Spleen (tissue), 11 donors: ENCODE measurements at regions not wholly inside any gene's neighbourhood (a gene's known extent, or its start where the extent isn't known, plus 50 kb on each side); places are given as distances from the start of the nearest gene placed in this dataset.

Experiments
- DNase-seq: peaks from one replicate; pipeline ENCODE4 v3.0.0-alpha.2; 2020
- H3K27ac ChIP-seq, 8 donors: fragments of 200-600 bp; sonication (generic) in 7 of 8; 1 replicate in 4 of 8; 2 replicates in 4 of 8; pipeline versions ENCODE4 v1.5.0 to v1.8.0; 2016 to 2021; ENCODE audit warnings: inconsistent platforms in 4 of 8, mild to moderate bottlenecking in 4 of 8, moderate library complexity in 1 of 8
- H3K27me3 ChIP-seq, 7 donors: fragments of 200-600 bp; sonication (generic) in 6 of 7; replicated peaks in 1 of 7; 1 replicate in 4 of 7; 2 replicates in 3 of 7; pipeline versions ENCODE4 v1.5.0 to v1.8.0; 2016 to 2021; ENCODE audit warnings: inconsistent platforms in 3 of 7, mild to moderate bottlenecking in 1 of 7
- H3K36me3 ChIP-seq, 6 donors: fragments of 200-600 bp; sonication (generic) in 5 of 6; 1 replicate in 4 of 6; 2 replicates in 2 of 6; pipeline versions ENCODE4 v1.5.0 to v1.8.0; 2016 to 2021; ENCODE audit warnings: inconsistent platforms in 2 of 6
- H3K4me1 ChIP-seq, 6 donors: fragments of 200-600 bp; sonication (generic) in 5 of 6; 1 replicate in 3 of 6; 2 replicates in 3 of 6; pipeline versions ENCODE4 v1.5.0 to v1.8.0; 2016 to 2021; ENCODE audit warnings: inconsistent platforms in 3 of 6
- H3K4me3 ChIP-seq, 8 donors: fragments of 200-600 bp; sonication (generic) in 7 of 8; 1 replicate in 4 of 8; 2 replicates in 4 of 8; pipeline versions ENCODE4 v1.5.0 to v1.8.0; 2016 to 2021; ENCODE audit warnings: inconsistent platforms in 4 of 8, mild to moderate bottlenecking in 4 of 8, moderate library complexity in 2 of 8
- H3K9me3 ChIP-seq, 8 donors: fragments of 200-600 bp; sonication (generic) in 7 of 8; 1 replicate in 4 of 8; 2 replicates in 4 of 8; pipeline versions ENCODE4 v1.5.0 to v1.8.0; 2016 to 2021; ENCODE audit warnings: inconsistent platforms in 4 of 8
- POLR2A ChIP-seq, 3 donors: fragments of 450-650 bp; IDR thresholded peaks; one replicate each; pipeline ENCODE4 v1.5.1; 2017; ENCODE audit warnings: antibody characterized with exemption in 3 of 3, mild to moderate bottlenecking in 1 of 3
- POLR2AphosphoS5 ChIP-seq, 3 donors: sonication (generic); formaldehyde crosslinking; IDR thresholded peaks; one replicate each; pipeline ENCODE4 v1.5.1; 2017; ENCODE audit warnings: antibody characterized with exemption in 3 of 3
- WGBS, 5 donors: extraction: QIAGEN DNeasy Blood & Tissue Kit in 3 of 5; methylation state at CpG; one replicate each; pipeline versions ENCODE4 v1.1.5 to v1.1.7; 2013 to 2018; 5-methylcytosine and 5-hydroxymethylcytosine counted together
- intact Hi-C: fragments of 100-400 bp; cut with DNase I; formaldehyde crosslinking; loops from one replicate; pipeline ENCODE4 v1.15.0; 2023; ENCODE audit warnings: low total_unique reads
- TF ChIP-seq, protein P1 (sequence below), 11 experiments: fragments of 200-600 bp in 7 of 11; fragments of 450-650 bp in 4 of 11; sonication (generic) in 4 of 11; IDR thresholded peaks in 8 of 11; conservative IDR thresholded peaks in 3 of 11; 1 replicate in 7 of 11; 2 replicates in 4 of 11; pipeline versions ENCODE4 v1.4.0 to v1.8.0; 2016 to 2021; ENCODE audit warnings: antibody characterized with exemption in 11 of 11, inconsistent platforms in 4 of 11, mild to moderate bottlenecking in 1 of 11
- donor health status: healthy with polysubstance abuse.
- donor health status: DM: no; HTN: no; CAD: no; lungs with moderate emphysema.
- donor health status: DM: no; HTN: no; CAD: no.
- donor health status: Bipolar disorder and iron deficiency.
- donor health status: healthy.
- donor health status: DM: no; HTN: no; CAD: no.
- donor health status: DM: yes; HTN: yes; CAD: no.

GRCh38 chr6:141164042-141164743 lies 968.5 kb upstream of the GJE1 start:
- no peak overlapping the region for H3K27ac ChIP-seq
- intact Hi-C loops: no loop called here

GRCh38 chr6:141163107-141163506 lies 969.6 kb upstream of the GJE1 start:
- H3K27ac ChIP-seq: no peak overlapping the region
- no peak for TF ChIP-seq POLR2A (IDR thresholded peaks at IDR 0.05)
- TF ChIP-seq, protein P1, sequence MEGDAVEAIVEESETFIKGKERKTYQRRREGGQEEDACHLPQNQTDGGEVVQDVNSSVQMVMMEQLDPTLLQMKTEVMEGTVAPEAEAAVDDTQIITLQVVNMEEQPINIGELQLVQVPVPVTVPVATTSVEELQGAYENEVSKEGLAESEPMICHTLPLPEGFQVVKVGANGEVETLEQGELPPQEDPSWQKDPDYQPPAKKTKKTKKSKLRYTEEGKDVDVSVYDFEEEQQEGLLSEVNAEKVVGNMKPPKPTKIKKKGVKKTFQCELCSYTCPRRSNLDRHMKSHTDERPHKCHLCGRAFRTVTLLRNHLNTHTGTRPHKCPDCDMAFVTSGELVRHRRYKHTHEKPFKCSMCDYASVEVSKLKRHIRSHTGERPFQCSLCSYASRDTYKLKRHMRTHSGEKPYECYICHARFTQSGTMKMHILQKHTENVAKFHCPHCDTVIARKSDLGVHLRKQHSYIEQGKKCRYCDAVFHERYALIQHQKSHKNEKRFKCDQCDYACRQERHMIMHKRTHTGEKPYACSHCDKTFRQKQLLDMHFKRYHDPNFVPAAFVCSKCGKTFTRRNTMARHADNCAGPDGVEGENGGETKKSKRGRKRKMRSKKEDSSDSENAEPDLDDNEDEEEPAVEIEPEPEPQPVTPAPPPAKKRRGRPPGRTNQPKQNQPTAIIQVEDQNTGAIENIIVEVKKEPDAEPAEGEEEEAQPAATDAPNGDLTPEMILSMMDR (IDR thresholded peaks at IDR 0.05 in 8 of 11, conservative IDR thresholded peaks at IDR 0.05 in 3 of 11): no peak
- no peak for TF ChIP-seq POLR2AphosphoS5 (IDR thresholded peaks at IDR 0.05)
- intact Hi-C loops: no loop called here

More at GRCh38 chr6:141164042-141164743, 968.5 kb upstream of the GJE1 start:
- DNase-seq: no peak
- 80 to 90% (median 87%) methylated on average over 4 of the region's 4 CpGs for WGBS, 5 donors
- TF ChIP-seq, protein P1 (IDR thresholded peaks at IDR 0.05 in 8 of 11, conservative IDR thresholded peaks at IDR 0.05 in 3 of 11): no peak
- TF ChIP-seq POLR2AphosphoS5 (IDR thresholded peaks at IDR 0.05): no peak
- no peak for TF ChIP-seq POLR2A (IDR thresholded peaks at IDR 0.05)
- H3K4me3 ChIP-seq: no peak overlapping the region
- H3K4me1 ChIP-seq: no peaks in the 10 kb centered on the region
- H3K27me3 ChIP-seq: peaks cover 0 to 4% (median 0%) of the 10 kb centered on the region in 7 donors
- no peaks in the 10 kb centered on the region for H3K36me3 ChIP-seq
- peaks cover 0 to 8% (median 0%) of the 10 kb centered on the region in 8 donors for H3K9me3 ChIP-seq

GRCh38 chr6:141158740-141159139 lies 974.0 kb upstream of the GJE1 start:
- no peaks in the 10 kb centered on the region for H3K9me3 ChIP-seq
- H3K27ac ChIP-seq: no peak overlapping the region
- no peak for DNase-seq
- H3K4me3 ChIP-seq: no peak overlapping the region
- no peaks in the 10 kb centered on the region for H3K4me1 ChIP-seq
- intact Hi-C loops: no loop called here
- TF ChIP-seq, protein P1 (IDR thresholded peaks at IDR 0.05 in 8 of 11, conservative IDR thresholded peaks at IDR 0.05 in 3 of 11): no peak
- TF ChIP-seq POLR2AphosphoS5 (IDR thresholded peaks at IDR 0.05) (no peak), POLR2A (IDR thresholded peaks at IDR 0.05) (no peak)
- no peaks in the 10 kb centered on the region for H3K36me3 ChIP-seq
- 64 to 87% (median 79%) methylated on average over 1 of the region's 1 CpG for WGBS, 5 donors
- no peaks in the 10 kb centered on the region for H3K27me3 ChIP-seq

More at GRCh38 chr6:141163107-141163506, 969.6 kb upstream of the GJE1 start:
- H3K27me3 ChIP-seq: peaks cover 0 to 3% (median 0%) of the 10 kb centered on the region in 7 donors
- no peaks in the 10 kb centered on the region for H3K36me3 ChIP-seq
- no peaks in the 10 kb centered on the region for H3K4me1 ChIP-seq
- H3K4me3 ChIP-seq: no peak overlapping the region
- DNase-seq: no peak
- H3K9me3 ChIP-seq: peaks cover 0 to 4% (median 0%) of the 10 kb centered on the region in 8 donors

DNA sequence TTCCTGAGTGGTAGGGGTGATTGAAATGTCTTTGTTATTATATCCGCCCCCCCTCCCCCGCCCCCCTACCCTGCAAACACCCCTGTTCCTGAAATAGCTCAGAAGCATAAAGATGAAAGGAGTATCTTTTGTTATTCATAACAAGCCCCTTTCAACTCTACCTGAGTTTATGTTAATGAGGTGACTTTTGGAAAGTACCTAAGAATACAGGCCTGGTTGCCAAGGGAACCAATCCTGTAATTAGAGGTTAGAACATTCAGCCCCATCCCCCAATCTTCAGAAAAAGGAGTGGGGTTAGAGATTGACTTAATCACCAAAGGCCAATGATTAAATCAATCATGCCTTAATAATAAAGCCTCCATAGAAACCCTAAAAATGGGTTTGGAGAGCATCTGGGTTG lies 979.2 kb upstream of the GJE1 start:
- no peak for DNase-seq
- Histone ChIP-seq H3K4me1 (peaks cover 0 to 4% (median 0%) of the 10 kb centered on the region in 6 donors), H3K4me3 (no peak overlapping the region), H3K27ac (no peak overlapping the region), H3K36me3 (no peaks in the 10 kb centered on the region), H3K27me3 (no peaks in the 10 kb centered on the region), H3K9me3 (peaks cover 0 to 8% (median 0%) of the 10 kb centered on the region in 8 donors)
- 52 to 71% (median 61%) methylated on average over 2 of the region's 2 CpGs for WGBS, 5 donors
- TF ChIP-seq, protein P1 (IDR thresholded peaks at IDR 0.05 in 8 of 11, conservative IDR thresholded peaks at IDR 0.05 in 3 of 11): no peak
- no peak for TF ChIP-seq POLR2A (IDR thresholded peaks at IDR 0.05)
- no peak for TF ChIP-seq POLR2AphosphoS5 (IDR thresholded peaks at IDR 0.05)
- intact Hi-C loops: no loop called here
